K562 (cell line): ENCODE measurements at regions not wholly inside any gene's neighbourhood (a gene's known extent, or its start where the extent isn't known, plus 50 kb on each side); places are given as distances from the start of the nearest gene placed in this dataset.
"Not testable (repeated sequence)": the region's sequence is repeated elsewhere in the genome, so short reads cannot be mapped to it uniquely, and the experiment has no call there.

Experiments
- ATAC-seq: fragments of 200-7000 bp; cut with Tn5 transposase; 3 replicates; pipeline ENCODE4 v1.9.1; 2020; ENCODE audit warnings: moderate library complexity
- BruUV-seq: library from RNA; stranded (reverse); fragments of 400-500 nt; replicated peaks from 2 replicates; lab custom pipeline; 2021; lab: Mats Ljungman, UMichigan
- CTCF ChIA-PET: fragments of 300-600 bp; formaldehyde crosslinking; extraction: SDS; loops from one replicate; lab custom pipeline; 2021; ENCODE audit warnings: low intra/inter-chr PET ratio; lab: Yijun Ruan, JAX
- POLR2A ChIA-PET: fragments of 300-600, 350-650 bp; sonication (Branson Sonifier 250); formaldehyde crosslinking; extraction: SDS; loops from one replicate; lab custom pipeline; 2021; ENCODE audit warnings: antibody characterized with exemption, inconsistent platforms; lab: Yijun Ruan, JAX
- DNase-seq, 4 experiments: peaks; one replicate each; pipeline versions ENCODE4 v3.0.0 to v3.0.0-alpha.2; 2011 to 2018; ENCODE audit warnings: low spot score in 3 of 4, mixed read lengths in 3 of 4; ENCODE audit errors: extremely low read depth in 1 of 4
- FAIRE-seq: peaks from 2 replicates; lab custom pipeline; 2011; peaks lifted over from hg19 to GRCh38; lab: Jason Lieb, UNC
- H2AFZ ChIP-seq: 2 replicates; pipeline ENCODE4 v1.6.0; 2011; ENCODE audit warnings: low read depth, low read length, control low read depth, inconsistent platforms
- H3K27ac ChIP-seq: fragments of 200-600 bp; 3 replicates; pipeline ENCODE4 v1.8.0; 2011; ENCODE audit warnings: low read depth, mild to moderate bottlenecking, control low read depth, inconsistent platforms, low read length, moderate library complexity, mixed read lengths; ENCODE audit errors: extremely low read depth
- H3K27me3 ChIP-seq, 2 experiments: fragments of 300-600 bp in 1 of 2; 2 replicates in 1 of 2; 3 replicates in 1 of 2; pipeline versions ENCODE4 v1.6.0 to v1.8.0; 2011; ENCODE audit warnings: inconsistent platforms in 2 of 2, low read length in 2 of 2, mild to moderate bottlenecking in 1 of 2, mixed read lengths in 1 of 2, moderate library complexity in 1 of 2; ENCODE audit not compliant: control insufficient read depth in 2 of 2, insufficient read depth in 2 of 2
- H3K36me3 ChIP-seq: fragments of 300-600 bp; 3 replicates; pipeline ENCODE4 v1.8.0; 2011; ENCODE audit warnings: mild to moderate bottlenecking, low read length, inconsistent platforms; ENCODE audit not compliant: control insufficient read depth, insufficient read depth
- H3K4me1 ChIP-seq, 2 experiments: fragments of 200-600 bp in 1 of 2; replicated peaks in 1 of 2; 2 replicates in 1 of 2; 3 replicates in 1 of 2; pipeline versions ENCODE4 v1.5.1 to v1.8.0; 2011; ENCODE audit warnings: inconsistent platforms in 2 of 2, low read length in 2 of 2, mild to moderate bottlenecking in 1 of 2, mixed read lengths in 1 of 2, moderate library complexity in 1 of 2; ENCODE audit not compliant: control insufficient read depth in 2 of 2, insufficient read depth in 2 of 2
- H3K4me2 ChIP-seq: 2 replicates; pipeline ENCODE4 v1.6.1; 2011; ENCODE audit warnings: low read length, control low read depth, inconsistent platforms, mixed read lengths; ENCODE audit not compliant: insufficient read depth
- H3K4me3 ChIP-seq: fragments of 200-600 bp; sonication (generic), shearing (Covaris generic); 2 replicates; pipeline ENCODE4 v1.5.1; 2016; ENCODE audit warnings: control low read depth, inconsistent platforms
- H3K79me2 ChIP-seq: fragments of 200-600 bp; 3 replicates; pipeline ENCODE4 v1.8.0; 2011; ENCODE audit warnings: low read length, inconsistent platforms; ENCODE audit not compliant: control insufficient read depth, insufficient read depth
- H3K9ac ChIP-seq, 2 experiments: 2 replicates each; pipeline versions ENCODE4 v1.6.0 to v1.6.1; 2011; ENCODE audit warnings: low read depth in 2 of 2, low read length in 2 of 2, control low read depth in 1 of 2, inconsistent platforms in 1 of 2, mild to moderate bottlenecking in 1 of 2, mixed read lengths in 1 of 2; ENCODE audit not compliant: insufficient read depth in 1 of 2
- H3K9me1 ChIP-seq: one replicate; pipeline ENCODE4 v1.6.0; 2011; ENCODE audit warnings: inconsistent platforms, mild to moderate bottlenecking, low read length, moderate library complexity; ENCODE audit not compliant: control insufficient read depth, insufficient read depth
- H3K9me3 ChIP-seq: replicated peaks from 2 replicates; pipeline ENCODE4 v1.5.1; 2011; ENCODE audit warnings: low read depth, low read length, inconsistent platforms; ENCODE audit not compliant: control insufficient read depth, insufficient read depth
- H4K20me1 ChIP-seq: replicated peaks from 2 replicates; pipeline ENCODE4 v1.6.1; 2011; ENCODE audit warnings: low read length, inconsistent platforms, mixed read lengths; ENCODE audit not compliant: control insufficient read depth, insufficient read depth
- BRF2 ChIP-seq: IDR thresholded peaks from 3 replicates; pipeline ENCODE4 v1.6.1; 2011; ENCODE audit warnings: borderline replicate concordance, mild to moderate bottlenecking; ENCODE audit not compliant: insufficient read length, insufficient read depth
- C11orf30 ChIP-seq: fragments of 450-650 bp; IDR thresholded peaks from 2 replicates; pipeline ENCODE4 v1.6.1; 2016; ENCODE audit warnings: low read depth, mild to moderate bottlenecking
- MAZ ChIP-seq, 2 experiments: fragments of 450-650 bp in 1 of 2; sonication (generic) in 1 of 2; formaldehyde crosslinking; IDR thresholded peaks in 1 of 2; conservative IDR thresholded peaks in 1 of 2; 2 replicates each; pipeline versions ENCODE4 v1.4.0 to v1.5.0; 2020; ENCODE audit warnings: mild to moderate bottlenecking in 1 of 2, missing genetic modification reagents in 1 of 2
- POLR2AphosphoS2 ChIP-seq: IDR thresholded peaks from 2 replicates; pipeline ENCODE4 v1.6.1; 2012; ENCODE audit warnings: low read length, improper control_type of control experiment
- POLR2G ChIP-seq: fragments of 200-400 bp; formaldehyde crosslinking; IDR thresholded peaks from 2 replicates; pipeline ENCODE4 v1.6.1; 2017; ENCODE audit warnings: low read depth, mild to moderate bottlenecking, antibody characterized with exemption, low read length, moderate library complexity
- TAF15 ChIP-seq: fragments of 200-400 bp; formaldehyde crosslinking; IDR thresholded peaks from 2 replicates; pipeline ENCODE4 v1.6.1; 2017; ENCODE audit warnings: mild to moderate bottlenecking, low read depth, low read length, moderate library complexity
- XRCC4 ChIP-seq: IDR thresholded peaks from one replicate; pipeline ENCODE4 v1.6.1; 2011; ENCODE audit not compliant: insufficient read depth, insufficient read length; ENCODE audit errors: extremely low read depth
- ZBTB43 ChIP-seq: sonication (generic); formaldehyde crosslinking; IDR thresholded peaks from 2 replicates; pipeline ENCODE4 v1.8.0; 2023; ENCODE audit warnings: mild to moderate bottlenecking, missing genetic modification reagents
- ZNF140 ChIP-seq: fragments of 250-450 bp; sonication (Bioruptor Pico); IDR thresholded peaks from 2 replicates; pipeline ENCODE4 v1.8.0; 2021; ENCODE audit warnings: moderate library complexity, mild to moderate bottlenecking, inconsistent platforms
- WGBS: fragments of 100-300 bp; shearing (Covaris generic); methylation state at CpG from one replicate; pipeline ENCODE4 v1.1.6; 2016; ENCODE audit warnings: low coverage, mixed read lengths; ENCODE audit not compliant: insufficient coverage; ENCODE audit errors: missing lambda C conversion rate; 5-methylcytosine and 5-hydroxymethylcytosine counted together
- in situ Hi-C: fragments of 300-500 bp; cut with MboI; formaldehyde crosslinking; loops from 4 replicates; pipeline ENCODE4 v1.15.0; 2018; ENCODE audit warnings: inconsistent platforms, mixed read lengths
- intact Hi-C: fragments of 100-400 bp; cut with micrococcal nuclease; formaldehyde crosslinking; loops from 2 replicates; pipeline ENCODE4 v1.14.2; 2022
- TF ChIP-seq, protein P1 (sequence below): sonication (generic); formaldehyde crosslinking; IDR thresholded peaks from 2 replicates; pipeline ENCODE4 v1.8.1; 2023; ENCODE audit warnings: mild to moderate bottlenecking, missing genetic modification reagents, moderate library complexity

GRCh38 chr7:68078157-68078710, 1081.6 kb downstream of the TYW1 start:
- H3K4me1 ChIP-seq = no peaks in the 10 kb centered on the region
- no peak overlapping the region for H3K4me3 ChIP-seq
- intact Hi-C loops = no loop called here
- no peak overlapping the region for H3K27ac ChIP-seq
- no peaks in the 10 kb centered on the region for H4K20me1 ChIP-seq
- no peak overlapping the region for H3K9ac ChIP-seq
- no peak for DNase-seq
- no peaks in the 10 kb centered on the region for H3K9me1 ChIP-seq
- no peak for TF ChIP-seq ZBTB43 (CRISPR knock-in tag)
- TF ChIP-seq TAF15 = no peak
- TF ChIP-seq XRCC4 = no peak
- no peak for TF ChIP-seq ZNF140 (CRISPR knock-in tag)
- no peak for TF ChIP-seq POLR2AphosphoS2
- TF ChIP-seq C11orf30 = no peak
- TF ChIP-seq, protein P1, sequence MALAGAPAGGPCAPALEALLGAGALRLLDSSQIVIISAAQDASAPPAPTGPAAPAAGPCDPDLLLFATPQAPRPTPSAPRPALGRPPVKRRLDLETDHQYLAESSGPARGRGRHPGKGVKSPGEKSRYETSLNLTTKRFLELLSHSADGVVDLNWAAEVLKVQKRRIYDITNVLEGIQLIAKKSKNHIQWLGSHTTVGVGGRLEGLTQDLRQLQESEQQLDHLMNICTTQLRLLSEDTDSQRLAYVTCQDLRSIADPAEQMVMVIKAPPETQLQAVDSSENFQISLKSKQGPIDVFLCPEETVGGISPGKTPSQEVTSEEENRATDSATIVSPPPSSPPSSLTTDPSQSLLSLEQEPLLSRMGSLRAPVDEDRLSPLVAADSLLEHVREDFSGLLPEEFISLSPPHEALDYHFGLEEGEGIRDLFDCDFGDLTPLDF (CRISPR knock-in tag) = no peak
- TF ChIP-seq POLR2G = no peak
- TF ChIP-seq MAZ (CRISPR knock-in tag; conservative IDR thresholded peaks at IDR 0.05 in 1 of 2, IDR thresholded peaks at IDR 0.05 in 1 of 2) = no peak
- TF ChIP-seq BRF2 = no peak
- no peak overlapping the region for H3K4me2 ChIP-seq
- ChIA-PET POLR2A (no interaction called here), CTCF (no interaction called here)
- ATAC-seq = no peak
- BruUV-seq = no TSS peak
- no peaks in the 10 kb centered on the region for H3K27me3 ChIP-seq
- no peaks in the 10 kb centered on the region for H3K9me3 ChIP-seq
- H3K36me3 ChIP-seq = no peaks in the 10 kb centered on the region
- in situ Hi-C loops = no loop called here
- 0% methylated on average over 5 of the region's 5 CpGs for WGBS
- no peak for FAIRE-seq
- no peaks in the 10 kb centered on the region for H3K79me2 ChIP-seq
- no peak overlapping the region for H2AFZ ChIP-seq

- H3K36me3 ChIP-seq, H3K79me2 ChIP-seq, BruUV-seq, H3K4me3 ChIP-seq, H3K9ac ChIP-seq, POLR2A ChIA-PET, H2AFZ ChIP-seq, ATAC-seq, in situ Hi-C loops, H4K20me1 ChIP-seq, H3K4me2 ChIP-seq, H3K27ac ChIP-seq, DNase-seq, H3K4me1 ChIP-seq, H3K27me3 ChIP-seq, FAIRE-seq, H3K9me1 ChIP-seq, intact Hi-C loops, H3K9me3 ChIP-seq, CTCF ChIA-PET: not testable (repeated sequence)
- 5% methylated on average over 33 of the region's 54 CpGs for WGBS
These were observed 1085.7 kb downstream of the TYW1 start for GRCh38 chr7:68082066-68082960.
